ENCODE measurements at regions not wholly inside any gene's neighbourhood (a gene's known extent, or its start where the extent isn't known, plus 50 kb on each side); places are given as distances from the start of the nearest gene placed in this dataset.

GRCh38 chr7:142401951-142402350 is 144.1 kb upstream of the PRSS58 start:
- TF ChIP-seq REST (IDR thresholded peaks at IDR 0.05; ENCODE audit: unreplicated experiment) = no peak
- TF ChIP-seq, protein P1, sequence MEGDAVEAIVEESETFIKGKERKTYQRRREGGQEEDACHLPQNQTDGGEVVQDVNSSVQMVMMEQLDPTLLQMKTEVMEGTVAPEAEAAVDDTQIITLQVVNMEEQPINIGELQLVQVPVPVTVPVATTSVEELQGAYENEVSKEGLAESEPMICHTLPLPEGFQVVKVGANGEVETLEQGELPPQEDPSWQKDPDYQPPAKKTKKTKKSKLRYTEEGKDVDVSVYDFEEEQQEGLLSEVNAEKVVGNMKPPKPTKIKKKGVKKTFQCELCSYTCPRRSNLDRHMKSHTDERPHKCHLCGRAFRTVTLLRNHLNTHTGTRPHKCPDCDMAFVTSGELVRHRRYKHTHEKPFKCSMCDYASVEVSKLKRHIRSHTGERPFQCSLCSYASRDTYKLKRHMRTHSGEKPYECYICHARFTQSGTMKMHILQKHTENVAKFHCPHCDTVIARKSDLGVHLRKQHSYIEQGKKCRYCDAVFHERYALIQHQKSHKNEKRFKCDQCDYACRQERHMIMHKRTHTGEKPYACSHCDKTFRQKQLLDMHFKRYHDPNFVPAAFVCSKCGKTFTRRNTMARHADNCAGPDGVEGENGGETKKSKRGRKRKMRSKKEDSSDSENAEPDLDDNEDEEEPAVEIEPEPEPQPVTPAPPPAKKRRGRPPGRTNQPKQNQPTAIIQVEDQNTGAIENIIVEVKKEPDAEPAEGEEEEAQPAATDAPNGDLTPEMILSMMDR (conservative IDR thresholded peaks at IDR 0.05; ENCODE audit: low read depth in 2 of 2) = no peak
- TF ChIP-seq POLR2AphosphoS5 (IDR thresholded peaks at IDR 0.05; ENCODE audit: low read depth) = no peak
- no peak for TF ChIP-seq ZNF331 (CRISPR knock-in tag; IDR thresholded peaks at IDR 0.05; ENCODE audit: low read depth)
- TF ChIP-seq EZH2 (IDR thresholded peaks at IDR 0.05; ENCODE audit: low read depth, unreplicated experiment) = no peak
- TF ChIP-seq JUNB (IDR thresholded peaks at IDR 0.05; ENCODE audit: unreplicated experiment) = no peak
- TF ChIP-seq NANOG (IDR thresholded peaks at IDR 0.05; ENCODE audit: borderline replicate concordance) = no peak
- no peak for TF ChIP-seq EZH2phosphoT487 (IDR thresholded peaks at IDR 0.05; ENCODE audit: unreplicated experiment)
- TF ChIP-seq CREB1 (CRISPR knock-in tag; IDR thresholded peaks at IDR 0.05; ENCODE audit: low read depth) = no peak
- no peak for TF ChIP-seq ZNF462 (CRISPR knock-in tag; IDR thresholded peaks at IDR 0.05)

Measured in GM23338 (cell line).